IMR-90 (cell line): ENCODE measurements at regions not wholly inside any gene's neighbourhood (a gene's known extent, or its start where the extent isn't known, plus 50 kb on each side); places are given as distances from the start of the nearest gene placed in this dataset.
"Not testable (repeated sequence)": the region's sequence is repeated elsewhere in the genome, so short reads cannot be mapped to it uniquely, and the experiment has no call there.

ENCODE experiments used
- ATAC-seq: fragments of 200-7000 bp; cut with Tn5 transposase; 2 replicates; pipeline ENCODE4 v1.9.1; 2020; ENCODE audit warnings: low read depth, mild to moderate bottlenecking, moderate library complexity
- BruUV-seq: library from RNA; stranded (reverse); fragments of 400-500 nt; replicated peaks from 2 replicates; lab custom pipeline; 2021; lab: Mats Ljungman, UMichigan
- CTCF ChIA-PET: fragments of 300-600 bp; formaldehyde crosslinking; extraction: SDS; loops from one replicate; lab custom pipeline; 2021; ENCODE audit warnings: antibody characterized with exemption; lab: Yijun Ruan, JAX
- POLR2A ChIA-PET: fragments of 300-600 bp; sonication (Branson Sonifier 250); formaldehyde crosslinking; loops from one replicate; lab custom pipeline; 2022; ENCODE audit warnings: antibody characterized with exemption; ENCODE audit not compliant: unreplicated experiment; lab: Charles Lee
- DNase-seq: peaks from one replicate; pipeline ENCODE4 v3.0.0; 2013
- H2AFZ ChIP-seq: replicated peaks from 2 replicates; pipeline ENCODE3; 2013; ENCODE audit warnings: low read length, mild to moderate bottlenecking; ENCODE audit not compliant: poor library complexity
- H2AK5ac ChIP-seq: 2 replicates; pipeline ENCODE4 v1.6.1; 2013; ENCODE audit warnings: low read depth, low read length, inconsistent platforms
- H2AK9ac ChIP-seq: replicated peaks from 2 replicates; pipeline ENCODE3; 2013; ENCODE audit warnings: mild to moderate bottlenecking, low read depth, low read length, moderate library complexity; ENCODE audit not compliant: poor library complexity
- H2BK120ac ChIP-seq: 2 replicates; pipeline ENCODE4 v1.6.1; 2013; ENCODE audit warnings: low read depth, low read length, inconsistent platforms
- H2BK15ac ChIP-seq: 3 replicates; pipeline ENCODE4 v1.6.1; 2013; ENCODE audit warnings: low read depth, low read length, inconsistent platforms
- H2BK20ac ChIP-seq: 2 replicates; pipeline ENCODE4 v1.6.1; 2013; ENCODE audit warnings: low read depth, mild to moderate bottlenecking, inconsistent platforms, low read length, moderate library complexity
- H2BK5ac ChIP-seq: 2 replicates; pipeline ENCODE4 v1.6.1; 2013; ENCODE audit warnings: mild to moderate bottlenecking, low read depth, low read length, inconsistent platforms; ENCODE audit not compliant: poor library complexity, severe bottlenecking
- H3K14ac ChIP-seq: replicated peaks from 2 replicates; pipeline ENCODE4 v1.6.1; 2013; ENCODE audit warnings: low read depth, low read length, inconsistent platforms
- H3K18ac ChIP-seq: 2 replicates; pipeline ENCODE4 v1.6.1; 2013; ENCODE audit warnings: low read depth, low read length, control low read depth
- H3K23ac ChIP-seq: 2 replicates; pipeline ENCODE4 v1.6.1; 2013; ENCODE audit warnings: low read depth, low read length, inconsistent platforms
- H3K27ac ChIP-seq: 2 replicates; pipeline ENCODE4 v1.5.1; 2013; ENCODE audit warnings: mild to moderate bottlenecking, control low read depth, low read length; ENCODE audit not compliant: insufficient read depth
- H3K27me3 ChIP-seq: 2 replicates; pipeline ENCODE4 v1.6.1; 2013; ENCODE audit warnings: low read length; ENCODE audit not compliant: control insufficient read depth, insufficient read depth
- H3K36me3 ChIP-seq: 2 replicates; pipeline ENCODE4 v1.6.1; 2013; ENCODE audit warnings: low read length, mixed read lengths; ENCODE audit not compliant: control insufficient read depth, insufficient read depth
- H3K4ac ChIP-seq: 2 replicates; pipeline ENCODE4 v1.6.1; 2013; ENCODE audit warnings: low read depth, low read length, inconsistent platforms
- H3K4me1 ChIP-seq: 2 replicates; pipeline ENCODE4 v1.6.1; 2013; ENCODE audit warnings: low read length, mixed read lengths; ENCODE audit not compliant: control insufficient read depth, insufficient read depth
- H3K4me2 ChIP-seq: 2 replicates; pipeline ENCODE4 v1.6.1; 2013; ENCODE audit warnings: low read depth, mild to moderate bottlenecking, control low read depth, low read length, moderate library complexity
- H3K4me3 ChIP-seq: 2 replicates; pipeline ENCODE4 v1.5.1; 2013; ENCODE audit warnings: low read depth, mild to moderate bottlenecking, control low read depth, low read length, moderate library complexity; ENCODE audit not compliant: insufficient read depth
- H3K56ac ChIP-seq: 2 replicates; pipeline ENCODE4 v1.6.1; 2013; ENCODE audit warnings: low read length, inconsistent platforms; ENCODE audit not compliant: insufficient read depth; ENCODE audit errors: extremely low read depth
- H3K79me1 ChIP-seq, 2 experiments: 2 replicates each; pipeline ENCODE4 v1.6.1; 2013; ENCODE audit warnings: low read length in 2 of 2, inconsistent platforms in 1 of 2, low read depth in 1 of 2
- H3K9ac ChIP-seq: 2 replicates; pipeline ENCODE4 v1.6.1; 2013; ENCODE audit warnings: low read depth, low read length, control low read depth
- H3K9me1 ChIP-seq: 2 replicates; pipeline ENCODE4 v1.6.1; 2013; ENCODE audit warnings: low read length, inconsistent platforms; ENCODE audit not compliant: insufficient read depth
- H3K9me3 ChIP-seq: 2 replicates; pipeline ENCODE4 v1.6.1; 2013; ENCODE audit warnings: low read length; ENCODE audit not compliant: control insufficient read depth, insufficient read depth
- H4K20me1 ChIP-seq: 2 replicates; pipeline ENCODE4 v1.6.1; 2013; ENCODE audit warnings: low read length, inconsistent platforms; ENCODE audit not compliant: insufficient read depth
- H4K5ac ChIP-seq: 2 replicates; pipeline ENCODE4 v1.6.1; 2013; ENCODE audit warnings: mild to moderate bottlenecking, low read depth, low read length, control low read depth
- H4K8ac ChIP-seq, 2 experiments: 2 replicates each; pipeline ENCODE4 v1.6.1; 2013; ENCODE audit warnings: low read depth in 2 of 2, low read length in 2 of 2, control low read depth in 1 of 2, inconsistent platforms in 1 of 2
- H4K91ac ChIP-seq: 2 replicates; pipeline ENCODE4 v1.6.1; 2013; ENCODE audit warnings: low read depth, low read length, inconsistent platforms; ENCODE audit not compliant: insufficient read depth
- POLR2A ChIP-seq: IDR thresholded peaks from 2 replicates; pipeline ENCODE4 v1.6.1; 2012; ENCODE audit warnings: mild to moderate bottlenecking, low read depth, low read length
- RFX5 ChIP-seq: IDR thresholded peaks from 2 replicates; pipeline ENCODE4 v1.8.0; 2012; ENCODE audit warnings: low read depth, mild to moderate bottlenecking, low read length, moderate library complexity
- WGBS, 2 experiments: methylation state at CpG; one replicate each; pipeline versions ENCODE4 v1.1.5 to v1.1.7; 2013; ENCODE audit warnings: missing lambda C conversion rate in 2 of 2; ENCODE audit not compliant: insufficient read length in 1 of 2; ENCODE audit errors: extremely low coverage in 2 of 2; 5-methylcytosine and 5-hydroxymethylcytosine counted together
- dilution Hi-C: fragments of 300-500 bp; cut with HindIII; formaldehyde crosslinking; loops from one replicate; pipeline ENCODE4 v1.14.3; 2018; ENCODE audit warnings: low sequenced_read_pairs; ENCODE audit not compliant: unreplicated experiment
- in situ Hi-C: fragments of 300-500 bp; cut with MboI; formaldehyde crosslinking; loops from 3 replicates; pipeline ENCODE4 v1.14.3; 2019; ENCODE audit warnings: low sequenced_read_pairs, inconsistent platforms, mixed read lengths
- intact Hi-C: fragments of 100-400 bp; cut with micrococcal nuclease; formaldehyde crosslinking; loops from 2 replicates; pipeline ENCODE4 v1.10.0; 2022

GRCh38 chr3:125915792-125916375 lies 53.1 kb upstream of the ROPN1B start:
- BruUV-seq, H3K4me2 ChIP-seq, H2BK20ac ChIP-seq, H3K18ac ChIP-seq, H2AK5ac ChIP-seq, H3K23ac ChIP-seq, H2BK15ac ChIP-seq, H4K8ac ChIP-seq, H4K91ac ChIP-seq, POLR2A ChIA-PET, H2BK5ac ChIP-seq, H3K27me3 ChIP-seq, in situ Hi-C loops, CTCF ChIA-PET, H3K4me1 ChIP-seq, H3K14ac ChIP-seq, H2AK9ac ChIP-seq, H2BK120ac ChIP-seq, H4K20me1 ChIP-seq, dilution Hi-C loops, H3K4ac ChIP-seq, H2AFZ ChIP-seq, H3K9me3 ChIP-seq, H3K56ac ChIP-seq, H4K5ac ChIP-seq, H3K9ac ChIP-seq, H3K36me3 ChIP-seq, H3K9me1 ChIP-seq: not testable (repeated sequence)
- TF ChIP-seq RFX5, result peak; percentile 89
- peak; percentile 27; the same call in 1 of the 2 replicates for TF ChIP-seq POLR2A
- DNase-seq (peak; percentile 98), ATAC-seq (peak; percentile 81)
- Histone ChIP-seq H3K79me1 (peaks cover 0 to 17% of the 10 kb centered on the region in 2 experiments; a peak in 2 of 4 replicates), H3K4me3 (peak overlapping the region; percentile 83), H3K27ac (peak overlapping the region; percentile 97; the same call in 1 of the 2 replicates)
- WGBS, 2 experiments, result 0% methylated on average over 22 of the region's 40 CpGs; no CpG with 5 or more reads in 1 of the 2 experiments
- intact Hi-C loops, result loop anchor here (5.0 kb wide), 1 partner anchor 149 kb away; no protein-coding TSS in a partner anchor
